VCaP (cell line): ENCODE measurements at regions not wholly inside any gene's neighbourhood (a gene's known extent, or its start where the extent isn't known, plus 50 kb on each side); places are given as distances from the start of the nearest gene placed in this dataset.

Experiments used
- H3K27ac ChIP-seq: fragments of 450-650 bp; 2 replicates; pipeline ENCODE4 v1.5.1; 2017
- CTCF ChIP-seq: fragments of 450-650 bp; conservative IDR thresholded peaks from 2 replicates; pipeline ENCODE4 v1.5.1; 2017; ENCODE audit warnings: mild to moderate bottlenecking, moderate library complexity

GRCh38 chr5:2640717-2641116 is 110.8 kb downstream of the IRX2 start:
- H3K27ac ChIP-seq, result no peak overlapping the region
- no peak for TF ChIP-seq CTCF

- TF ChIP-seq CTCF, result no peak
- H3K27ac ChIP-seq, result no peak overlapping the region
These were observed 112.1 kb downstream of the IRX2 start for GRCh38 chr5:2639425-2639824.

- TF ChIP-seq CTCF, result no peak
- no peak overlapping the region for H3K27ac ChIP-seq
These were observed 116.9 kb downstream of the IRX2 start for GRCh38 chr5:2634399-2635176.

GRCh38 chr5:2633992-2634391 is 117.5 kb downstream of the IRX2 start:
- H3K27ac ChIP-seq, result no peak overlapping the region
- no peak for TF ChIP-seq CTCF

- no peak for TF ChIP-seq CTCF
These were observed 119.7 kb downstream of the IRX2 start for GRCh38 chr5:2631758-2632157.

GRCh38 chr5:2629045-2629444 is 122.4 kb downstream of the IRX2 start:
- TF ChIP-seq CTCF, result no peak
- H3K27ac ChIP-seq, result no peak overlapping the region

More at GRCh38 chr5:2631758-2632157, 119.7 kb downstream of the IRX2 start:
- no peak overlapping the region for H3K27ac ChIP-seq

GRCh38 chr5:2627867-2628266 is 123.6 kb downstream of the IRX2 start:
- TF ChIP-seq CTCF, result no peak
- no peak overlapping the region for H3K27ac ChIP-seq
